ENCODE measurements at regions not wholly inside any gene's neighbourhood (a gene's known extent, or its start where the extent isn't known, plus 50 kb on each side); places are given as distances from the start of the nearest gene placed in this dataset.

DNA sequence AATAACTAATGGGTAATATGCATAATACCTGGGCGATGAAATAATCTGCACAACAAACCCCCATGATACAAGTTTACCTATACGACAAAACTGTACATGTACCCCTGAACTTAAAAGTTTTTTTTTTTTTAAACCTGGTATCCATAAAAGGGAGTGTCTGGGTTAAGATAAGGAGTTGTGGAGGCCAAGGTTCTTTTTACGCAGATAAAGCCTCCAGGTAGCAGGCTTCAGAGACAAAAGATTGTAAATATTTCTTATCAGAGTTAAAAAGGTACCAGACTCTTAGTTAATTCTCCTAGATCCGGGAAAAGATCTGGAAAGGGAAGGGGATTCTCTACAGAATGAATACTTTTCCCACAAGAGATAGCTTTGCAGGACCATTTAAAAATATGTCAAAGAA is 259.4 kb upstream of the SSTR1 start:
- Mint-ChIP-seq H3K9me3 (peaks cover 20% of the 10 kb centered on the region), H3K27ac (no peak overlapping the region), H3K27me3 (no peaks in the 10 kb centered on the region), H3K4me3 (no peak overlapping the region), H3K36me3 (no peaks in the 10 kb centered on the region), H3K4me1 (ENCODE audit: unreplicated experiment) (no peaks in the 10 kb centered on the region)
- DNase-seq (ENCODE audit: extremely low spot score, unreplicated experiment) = no peak
- TF ChIP-seq, protein P1, sequence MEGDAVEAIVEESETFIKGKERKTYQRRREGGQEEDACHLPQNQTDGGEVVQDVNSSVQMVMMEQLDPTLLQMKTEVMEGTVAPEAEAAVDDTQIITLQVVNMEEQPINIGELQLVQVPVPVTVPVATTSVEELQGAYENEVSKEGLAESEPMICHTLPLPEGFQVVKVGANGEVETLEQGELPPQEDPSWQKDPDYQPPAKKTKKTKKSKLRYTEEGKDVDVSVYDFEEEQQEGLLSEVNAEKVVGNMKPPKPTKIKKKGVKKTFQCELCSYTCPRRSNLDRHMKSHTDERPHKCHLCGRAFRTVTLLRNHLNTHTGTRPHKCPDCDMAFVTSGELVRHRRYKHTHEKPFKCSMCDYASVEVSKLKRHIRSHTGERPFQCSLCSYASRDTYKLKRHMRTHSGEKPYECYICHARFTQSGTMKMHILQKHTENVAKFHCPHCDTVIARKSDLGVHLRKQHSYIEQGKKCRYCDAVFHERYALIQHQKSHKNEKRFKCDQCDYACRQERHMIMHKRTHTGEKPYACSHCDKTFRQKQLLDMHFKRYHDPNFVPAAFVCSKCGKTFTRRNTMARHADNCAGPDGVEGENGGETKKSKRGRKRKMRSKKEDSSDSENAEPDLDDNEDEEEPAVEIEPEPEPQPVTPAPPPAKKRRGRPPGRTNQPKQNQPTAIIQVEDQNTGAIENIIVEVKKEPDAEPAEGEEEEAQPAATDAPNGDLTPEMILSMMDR (conservative IDR thresholded peaks at IDR 0.05) = no peak

DNA sequence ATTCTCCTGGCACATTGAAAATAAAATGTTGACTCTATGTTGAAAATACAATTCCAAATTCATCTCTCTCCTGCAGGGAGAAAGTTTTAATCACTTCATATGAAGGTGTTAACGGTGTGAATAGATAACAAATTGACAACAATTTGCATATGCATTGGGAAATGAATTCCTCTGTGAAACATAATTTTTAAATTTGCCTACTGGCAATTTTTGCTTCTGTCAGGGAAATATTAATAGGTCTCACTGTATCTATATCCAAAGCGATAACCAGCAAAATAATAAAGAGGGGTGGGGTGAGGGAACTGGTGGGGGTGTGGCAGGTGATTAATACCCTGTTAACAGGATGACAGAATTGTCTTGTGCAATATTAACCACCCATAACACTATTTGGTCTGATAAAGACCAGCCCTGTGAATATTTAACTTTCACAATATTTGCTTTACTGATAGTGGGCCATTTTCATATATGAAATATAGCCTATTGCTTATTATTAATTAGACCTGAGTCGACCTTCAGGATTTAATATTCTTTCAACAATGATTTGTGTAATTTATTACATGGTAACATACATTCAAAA is 239.0 kb upstream of the SSTR1 start:
- Mint-ChIP-seq H3K27ac (no peak overlapping the region), H3K4me1 (ENCODE audit: unreplicated experiment) (no peaks in the 10 kb centered on the region), H3K4me3 (no peak overlapping the region), H3K9me3 (peaks cover 5% of the 10 kb centered on the region), H3K27me3 (no peaks in the 10 kb centered on the region), H3K36me3 (no peaks in the 10 kb centered on the region)
- TF ChIP-seq, protein P1 (conservative IDR thresholded peaks at IDR 0.05) = no peak
- DNase-seq (ENCODE audit: extremely low spot score, unreplicated experiment) = no peak

DNA sequence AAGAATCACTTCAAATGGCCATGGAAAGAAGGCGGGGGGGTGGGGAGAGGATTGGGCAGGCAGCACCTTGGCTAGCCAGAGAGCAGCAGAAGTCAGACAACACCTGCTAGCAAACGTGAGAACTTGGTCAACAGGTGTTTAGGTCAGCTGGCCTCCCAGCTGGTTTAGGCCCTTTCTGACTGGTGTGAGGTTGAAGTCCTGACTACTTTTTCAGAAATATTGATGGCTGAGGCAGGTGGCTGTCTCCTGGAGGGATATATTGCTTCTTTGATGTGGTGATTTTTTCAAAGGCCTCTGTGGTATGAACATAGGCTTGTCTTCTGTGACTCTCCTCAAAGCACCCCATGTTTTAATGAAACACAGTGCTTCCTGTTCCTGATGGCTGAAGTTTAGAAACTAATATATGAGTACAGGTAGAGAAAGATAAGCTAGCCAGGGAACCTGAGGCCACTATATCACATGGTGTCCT is 238.2 kb upstream of the SSTR1 start:
- Mint-ChIP-seq H3K27me3 (no peaks in the 10 kb centered on the region), H3K27ac (no peak overlapping the region), H3K9me3 (peaks cover 4% of the 10 kb centered on the region), H3K4me3 (no peak overlapping the region), H3K4me1 (ENCODE audit: unreplicated experiment) (no peaks in the 10 kb centered on the region), H3K36me3 (no peaks in the 10 kb centered on the region)
- no peak for DNase-seq (ENCODE audit: extremely low spot score, unreplicated experiment)
- TF ChIP-seq, protein P1 (conservative IDR thresholded peaks at IDR 0.05) = no peak

DNA sequence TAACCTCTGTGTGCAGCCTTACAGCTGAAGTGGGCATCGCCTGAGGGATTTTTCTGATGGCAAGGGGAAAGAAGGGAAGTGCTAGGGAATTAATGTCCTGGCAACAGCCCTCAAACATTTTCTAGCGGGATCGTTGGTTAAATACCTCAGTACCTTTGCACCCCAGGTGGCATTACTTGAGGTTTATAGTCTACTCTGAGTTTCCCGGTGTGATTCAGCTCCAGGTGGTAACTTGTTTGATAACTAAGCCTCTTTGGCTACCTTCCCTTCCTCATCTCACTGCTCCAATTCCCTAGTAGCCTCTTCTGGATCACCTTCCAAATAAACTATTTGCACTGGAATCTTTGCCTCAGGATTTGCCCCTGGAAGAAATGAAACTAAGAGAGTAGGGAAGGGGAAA is 237.0 kb upstream of the SSTR1 start:
- DNase-seq (ENCODE audit: extremely low spot score, unreplicated experiment) = no peak
- TF ChIP-seq, protein P1 (conservative IDR thresholded peaks at IDR 0.05) = no peak
- H3K9me3 Mint-ChIP-seq = no peaks in the 10 kb centered on the region
- H3K4me3 Mint-ChIP-seq = no peak overlapping the region
- no peak overlapping the region for H3K27ac Mint-ChIP-seq
- no peaks in the 10 kb centered on the region for H3K4me1 Mint-ChIP-seq (ENCODE audit: unreplicated experiment)
- no peaks in the 10 kb centered on the region for H3K36me3 Mint-ChIP-seq
- H3K27me3 Mint-ChIP-seq = no peaks in the 10 kb centered on the region

DNA sequence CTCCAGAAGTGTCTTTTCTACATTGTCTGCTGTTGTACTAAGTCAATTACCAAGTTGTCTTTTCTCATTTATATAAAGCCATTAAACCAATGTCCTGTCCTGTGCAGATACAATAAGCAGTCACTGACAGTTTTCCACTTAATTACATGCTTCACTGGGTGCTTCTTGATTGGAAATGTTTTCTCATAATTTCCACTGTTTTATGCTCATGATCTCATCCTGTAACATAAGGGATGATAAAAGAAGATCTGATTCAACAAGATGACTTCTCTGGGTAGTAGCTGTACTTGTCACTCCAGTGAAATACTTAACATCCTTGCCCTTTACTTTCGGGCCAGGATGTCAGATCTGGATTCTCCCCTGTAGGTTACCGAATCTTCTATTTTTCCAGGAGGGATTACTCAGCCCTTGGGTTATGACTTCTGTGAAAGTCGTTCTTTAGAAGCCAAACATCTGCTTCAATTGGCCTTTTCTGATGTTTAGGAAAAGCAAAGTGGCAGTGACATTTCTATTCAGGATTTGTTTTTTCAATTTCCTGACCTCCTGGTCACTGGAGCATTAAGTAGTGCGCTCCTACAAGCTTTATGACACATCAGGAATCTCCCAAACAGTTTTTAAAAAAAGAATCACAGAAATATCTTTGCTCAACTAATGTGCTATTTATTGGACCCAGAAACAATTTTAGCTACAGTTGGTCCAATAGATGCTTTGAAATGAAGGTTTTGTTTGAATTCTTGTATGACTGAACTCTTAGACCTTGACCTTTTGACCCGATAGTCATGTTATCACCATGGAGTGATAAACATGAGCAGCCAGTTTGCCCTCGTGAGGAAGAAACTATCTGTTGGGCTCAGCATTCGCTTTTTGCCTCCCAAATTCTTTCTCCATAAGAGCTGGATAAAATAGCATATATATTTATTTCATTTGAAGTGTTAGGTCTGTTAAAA is 234.5 kb upstream of the SSTR1 start:
- no peak for DNase-seq (ENCODE audit: extremely low spot score, unreplicated experiment)
- no peaks in the 10 kb centered on the region for H3K36me3 Mint-ChIP-seq
- TF ChIP-seq, protein P1 (conservative IDR thresholded peaks at IDR 0.05) = no peak
- H3K4me3 Mint-ChIP-seq = no peak overlapping the region
- H3K9me3 Mint-ChIP-seq = no peaks in the 10 kb centered on the region
- no peaks in the 10 kb centered on the region for H3K27me3 Mint-ChIP-seq
- H3K4me1 Mint-ChIP-seq (ENCODE audit: unreplicated experiment) = no peaks in the 10 kb centered on the region
- H3K27ac Mint-ChIP-seq = no peak overlapping the region

Data from type B pancreatic cell (in vitro differentiated cells).